HG03460 (cell line): ENCODE measurements at regions not wholly inside any gene's neighbourhood (a gene's known extent, or its start where the extent isn't known, plus 50 kb on each side); places are given as distances from the start of the nearest gene placed in this dataset.

ENCODE experiments used
- ATAC-seq: cut with Tn5 transposase; IDR thresholded peaks from one replicate; pipeline ENCODE4 v1.9.1; 2021; ENCODE audit not compliant: unreplicated experiment

GRCh38 chr6:100269189-100269588 is 195.5 kb downstream of the SIM1 start:
- ATAC-seq = no peak

DNA sequence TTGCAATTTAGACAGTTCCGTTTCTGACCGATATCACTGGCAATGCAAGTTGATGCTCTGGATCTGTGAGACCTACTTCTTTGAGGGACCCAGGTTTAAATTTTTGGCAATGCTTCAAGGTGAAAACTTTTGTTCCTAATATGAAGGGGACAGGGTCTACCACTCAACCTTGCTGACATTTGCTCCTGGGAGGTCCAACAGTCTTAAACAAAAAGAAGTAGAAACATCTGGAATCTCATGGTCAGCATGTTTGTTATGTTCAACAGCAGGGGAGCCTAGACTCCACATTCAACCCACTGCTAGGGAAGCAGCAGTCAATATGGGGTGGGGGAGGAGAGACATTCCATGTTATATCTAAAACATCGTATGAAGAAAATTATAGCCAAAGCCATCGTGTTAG is 196.4 kb downstream of the SIM1 start:
- no peak for ATAC-seq

- ATAC-seq = no peak
Measured at GRCh38 chr6:100267721-100268123, 197.0 kb downstream of the SIM1 start.

GRCh38 chr6:100266494-100267401 is 198.0 kb downstream of the SIM1 start:
- ATAC-seq = no peak

- ATAC-seq = no peak
Measured at GRCh38 chr6:100262086-100262485, 202.6 kb downstream of the SIM1 start.

DNA sequence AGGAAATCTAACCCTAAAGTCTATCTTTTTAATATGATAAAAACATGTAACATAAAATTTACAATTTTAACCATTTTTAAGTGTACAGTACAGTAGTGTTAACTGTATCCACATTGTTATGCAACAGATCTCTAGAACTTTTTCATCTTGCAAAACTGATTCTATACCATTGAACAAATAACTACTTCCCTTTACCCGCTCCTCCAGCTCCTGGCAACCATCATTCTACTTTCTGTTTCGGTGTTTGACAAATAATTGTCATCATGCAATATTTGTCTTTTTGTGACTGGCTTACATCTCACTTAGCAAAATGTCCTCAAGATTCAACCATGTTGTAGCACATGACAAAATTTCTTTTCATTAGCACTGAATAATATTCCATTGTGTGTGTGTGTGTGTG is 203.2 kb downstream of the SIM1 start:
- ATAC-seq = no peak

GRCh38 chr6:100260584-100260983 is 204.1 kb downstream of the SIM1 start:
- no peak for ATAC-seq

GRCh38 chr6:100259865-100260264 is 204.9 kb downstream of the SIM1 start:
- no peak for ATAC-seq

DNA sequence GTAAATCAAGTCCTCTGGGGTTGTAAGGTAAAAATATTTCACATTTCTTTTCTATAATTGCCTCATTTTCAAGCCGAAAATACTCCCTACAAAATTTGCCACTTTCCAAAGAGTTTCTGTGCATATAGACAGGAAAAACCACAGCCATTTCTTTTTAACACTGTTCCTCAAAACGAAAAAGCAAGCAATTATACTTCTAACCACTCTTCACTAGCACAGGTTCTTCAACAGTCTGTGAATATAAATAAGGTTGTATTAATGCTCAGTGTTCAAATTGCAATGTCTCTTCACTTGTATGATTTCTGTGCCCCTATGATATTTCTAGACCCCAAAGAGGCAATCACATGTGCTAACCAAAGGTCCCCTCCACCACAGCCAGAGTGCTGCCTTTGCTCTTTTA is 206.0 kb downstream of the SIM1 start:
- no peak for ATAC-seq

GRCh38 chr6:100257793-100258395 is 206.8 kb downstream of the SIM1 start:
- ATAC-seq = peak; percentile 83

GRCh38 chr6:100255701-100256100 is 209.0 kb downstream of the SIM1 start:
- no peak for ATAC-seq

- ATAC-seq = no peak
Measured at GRCh38 chr6:100247123-100247522, 217.6 kb downstream of the SIM1 start.

GRCh38 chr6:100246206-100246605 is 218.5 kb downstream of the SIM1 start:
- no peak for ATAC-seq

DNA sequence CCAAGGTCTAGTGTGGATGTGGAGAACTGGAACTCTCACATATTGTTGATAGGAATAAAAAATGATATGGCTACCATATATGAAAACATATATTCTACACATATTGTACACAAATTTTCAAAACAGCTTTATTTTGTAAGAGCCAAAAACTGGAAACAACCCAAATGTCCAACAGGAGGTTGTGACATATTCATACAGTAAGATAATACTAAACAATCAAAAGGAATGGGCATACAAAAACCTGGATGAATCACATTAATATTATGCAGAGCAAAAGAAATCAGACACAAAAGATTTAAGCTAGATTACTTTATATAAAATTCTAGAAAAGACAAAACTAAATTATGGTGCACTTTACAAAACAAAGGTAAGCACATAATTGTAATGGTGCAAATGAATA is 223.9 kb downstream of the SIM1 start:
- no peak for ATAC-seq

DNA sequence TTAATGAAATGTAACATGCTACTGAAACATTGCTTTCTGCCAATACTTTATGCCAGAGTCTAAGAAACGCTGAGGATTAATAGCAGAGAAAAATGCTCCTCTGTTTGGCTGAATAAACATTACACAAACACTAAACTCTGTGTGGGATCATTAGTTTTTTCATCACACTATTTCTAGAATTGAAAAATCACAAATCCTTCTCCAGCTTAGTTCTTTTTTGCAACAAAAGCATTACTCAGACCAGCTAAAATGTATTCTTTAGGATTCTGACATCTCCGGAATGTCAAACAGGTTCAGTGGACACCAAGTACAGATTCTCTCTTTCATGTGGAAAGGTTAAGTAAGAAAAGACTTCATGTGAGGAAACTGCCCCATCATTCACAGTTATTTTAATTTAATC is 226.9 kb downstream of the SIM1 start:
- no peak for ATAC-seq

DNA sequence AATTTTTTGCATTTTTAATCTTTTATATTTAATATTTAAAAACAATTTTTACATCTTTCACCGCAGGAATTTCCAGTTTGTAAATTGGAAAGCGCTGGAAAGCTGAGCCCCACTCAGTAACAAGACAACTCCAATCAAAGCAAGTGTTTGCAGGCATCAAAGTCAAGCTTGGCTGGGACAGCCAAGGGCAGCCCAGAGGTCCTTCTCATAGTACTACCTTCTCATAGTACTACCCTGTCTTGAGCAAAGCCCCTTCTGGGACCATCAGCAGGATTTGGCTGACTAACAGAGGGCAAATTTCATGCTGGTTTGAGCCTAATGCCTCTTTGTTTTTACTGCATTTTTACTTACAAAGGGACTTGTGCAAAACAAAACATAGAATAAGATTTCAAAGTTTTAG is 228.3 kb downstream of the SIM1 start:
- no peak for ATAC-seq

DNA sequence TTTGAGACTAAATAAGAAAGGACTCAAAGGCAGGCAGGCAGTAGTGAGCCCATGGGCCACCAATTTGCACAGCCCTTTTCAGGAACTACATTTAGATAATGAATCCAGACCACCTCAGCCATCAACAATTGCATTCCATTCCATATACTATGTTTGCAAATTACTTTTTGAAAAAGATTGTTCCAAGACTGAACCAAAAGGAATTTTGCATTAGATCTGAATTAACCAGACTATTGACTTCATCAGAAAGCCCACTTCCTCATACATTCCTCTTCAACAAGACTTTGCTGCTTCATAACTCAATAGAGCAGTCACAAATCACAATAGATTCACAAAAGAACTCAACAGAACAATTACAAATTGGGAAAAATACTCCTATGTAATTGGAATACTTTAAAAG is 229.1 kb downstream of the SIM1 start:
- ATAC-seq = no peak

- no peak for ATAC-seq
Measured at GRCh38 chr6:100234625-100235024, 230.1 kb downstream of the SIM1 start.

DNA sequence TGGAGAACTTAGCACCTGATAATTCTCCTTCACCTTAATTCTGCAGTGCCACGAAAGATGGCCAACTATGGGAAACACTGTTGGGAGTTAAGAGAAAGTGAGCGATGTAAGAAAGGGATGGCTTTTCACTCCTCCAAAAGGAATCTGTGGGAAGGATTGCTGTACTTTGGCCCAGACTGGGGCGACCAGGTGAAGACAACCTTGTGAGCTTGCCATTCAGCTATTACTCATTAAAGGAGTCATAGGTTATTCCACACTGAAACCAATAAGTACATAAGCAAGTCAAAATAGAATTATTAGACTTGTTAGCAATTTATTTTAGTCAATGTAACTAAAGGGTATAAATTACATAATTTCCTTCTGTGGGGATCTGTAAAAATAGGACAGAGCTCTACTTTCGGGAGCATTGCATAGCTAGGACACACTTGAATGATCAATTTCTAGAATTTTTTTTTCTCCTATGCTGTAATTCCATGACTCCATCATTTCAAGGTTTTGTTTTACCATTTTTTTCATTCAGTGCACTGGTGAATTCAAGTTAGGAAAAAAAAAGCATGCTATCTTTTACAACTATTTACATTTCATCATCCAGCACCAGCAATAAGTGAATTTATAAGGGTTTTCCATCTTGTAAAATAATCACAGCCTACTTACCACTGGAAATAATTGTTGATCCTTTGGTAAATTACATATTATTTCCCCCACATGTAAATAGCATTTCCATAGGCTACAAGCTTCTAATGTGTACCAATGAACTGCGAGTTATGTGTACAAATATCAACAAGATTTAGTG is 231.7 kb downstream of the SIM1 start:
- no peak for ATAC-seq

- ATAC-seq = no peak
Measured at GRCh38 chr6:100230953-100231316, 233.8 kb downstream of the SIM1 start.

- no peak for ATAC-seq
Measured at GRCh38 chr6:100230115-100230952, 234.4 kb downstream of the SIM1 start.
